Sigmoid colon (tissue), 6 donors: ENCODE measurements at regions not wholly inside any gene's neighbourhood (a gene's known extent, or its start where the extent isn't known, plus 50 kb on each side); places are given as distances from the start of the nearest gene placed in this dataset.

Experiments used
- DNase-seq: peaks from one replicate; pipeline ENCODE4 v3.0.0-alpha.2; 2019
- H3K27ac ChIP-seq, 4 donors: fragments of 200-600 bp; sonication (generic); one replicate each; pipeline ENCODE4 v1.5.1; 2016 to 2019; ENCODE audit warnings: mild to moderate bottlenecking in 1 of 4
- H3K27me3 ChIP-seq, 3 donors: fragments of 200-600 bp; sonication (generic); one replicate each; pipeline ENCODE4 v1.5.1; 2019; ENCODE audit warnings: mild to moderate bottlenecking in 1 of 3
- H3K36me3 ChIP-seq, 4 donors: fragments of 200-600 bp; sonication (generic); one replicate each; pipeline ENCODE4 v1.5.1; 2016 to 2019
- H3K4me1 ChIP-seq, 4 donors: fragments of 200-600 bp; sonication (generic); one replicate each; pipeline ENCODE4 v1.5.1; 2017 to 2019
- H3K4me3 ChIP-seq, 4 donors: fragments of 200-600 bp; sonication (generic); one replicate each; pipeline ENCODE4 v1.5.1; 2017 to 2019; ENCODE audit warnings: mild to moderate bottlenecking in 2 of 4, moderate library complexity in 1 of 4
- H3K9me3 ChIP-seq, 4 donors: fragments of 200-600 bp in 3 of 4; sonication (generic) in 3 of 4; one replicate each; pipeline versions ENCODE4 v1.5.1 to v1.6.1; 2013 to 2019
- EP300 ChIP-seq, 4 donors: sonication (generic); formaldehyde crosslinking; IDR thresholded peaks; one replicate each; pipeline ENCODE4 v1.6.1; 2017; ENCODE audit warnings: antibody characterized with exemption in 4 of 4
- POLR2A ChIP-seq, 2 donors: fragments of 450-650 bp; IDR thresholded peaks; one replicate each; pipeline ENCODE4 v1.6.1; 2016; ENCODE audit warnings: antibody characterized with exemption in 2 of 2, mild to moderate bottlenecking in 2 of 2, moderate library complexity in 2 of 2
- POLR2AphosphoS5 ChIP-seq, 4 donors: sonication (generic); formaldehyde crosslinking; IDR thresholded peaks; one replicate each; pipeline ENCODE4 v1.6.1; 2017; ENCODE audit warnings: antibody characterized with exemption in 4 of 4
- WGBS, 2 donors: extraction: QIAGEN DNeasy Blood & Tissue Kit; methylation state at CpG; one replicate each; pipeline ENCODE4 v1.1.7; 2013; 5-methylcytosine and 5-hydroxymethylcytosine counted together
- intact Hi-C: fragments of 100-400 bp; cut with DNase I; formaldehyde crosslinking; loops from one replicate; pipeline ENCODE4 v1.15.1; 2023
- TF ChIP-seq, protein P1 (sequence below), 4 experiments: fragments of 450-650 bp in 3 of 4; fragments of 200-600 bp in 1 of 4; IDR thresholded peaks; one replicate each; pipeline ENCODE4 v1.5.1; 2016 to 2019; ENCODE audit warnings: antibody characterized with exemption in 4 of 4, mild to moderate bottlenecking in 3 of 4, moderate library complexity in 2 of 4
- donor health status: healthy with polysubstance abuse.
- donor health status: healthy.

GRCh38 chr2:128447538-128447995 is 128.9 kb upstream of the HS6ST1 start:
- peaks cover 0 to 6% (median under 1%) of the 10 kb centered on the region in 4 donors for H3K4me1 ChIP-seq
- no peak overlapping the region for H3K4me3 ChIP-seq
- no peak overlapping the region for H3K27ac ChIP-seq
- no peaks in the 10 kb centered on the region for H3K9me3 ChIP-seq
- H3K36me3 ChIP-seq, result no peaks in the 10 kb centered on the region
- no peak for DNase-seq
- no peak for TF ChIP-seq POLR2AphosphoS5 (IDR thresholded peaks at IDR 0.05)
- TF ChIP-seq EP300 (IDR thresholded peaks at IDR 0.05), result no peak
- TF ChIP-seq, protein P1, sequence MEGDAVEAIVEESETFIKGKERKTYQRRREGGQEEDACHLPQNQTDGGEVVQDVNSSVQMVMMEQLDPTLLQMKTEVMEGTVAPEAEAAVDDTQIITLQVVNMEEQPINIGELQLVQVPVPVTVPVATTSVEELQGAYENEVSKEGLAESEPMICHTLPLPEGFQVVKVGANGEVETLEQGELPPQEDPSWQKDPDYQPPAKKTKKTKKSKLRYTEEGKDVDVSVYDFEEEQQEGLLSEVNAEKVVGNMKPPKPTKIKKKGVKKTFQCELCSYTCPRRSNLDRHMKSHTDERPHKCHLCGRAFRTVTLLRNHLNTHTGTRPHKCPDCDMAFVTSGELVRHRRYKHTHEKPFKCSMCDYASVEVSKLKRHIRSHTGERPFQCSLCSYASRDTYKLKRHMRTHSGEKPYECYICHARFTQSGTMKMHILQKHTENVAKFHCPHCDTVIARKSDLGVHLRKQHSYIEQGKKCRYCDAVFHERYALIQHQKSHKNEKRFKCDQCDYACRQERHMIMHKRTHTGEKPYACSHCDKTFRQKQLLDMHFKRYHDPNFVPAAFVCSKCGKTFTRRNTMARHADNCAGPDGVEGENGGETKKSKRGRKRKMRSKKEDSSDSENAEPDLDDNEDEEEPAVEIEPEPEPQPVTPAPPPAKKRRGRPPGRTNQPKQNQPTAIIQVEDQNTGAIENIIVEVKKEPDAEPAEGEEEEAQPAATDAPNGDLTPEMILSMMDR (IDR thresholded peaks at IDR 0.05), result no peak
- no peak for TF ChIP-seq POLR2A (IDR thresholded peaks at IDR 0.05)
- H3K27me3 ChIP-seq, result no peaks in the 10 kb centered on the region
- 84 to 91% methylated on average over 7 of the region's 7 CpGs for WGBS, 2 donors
- intact Hi-C loops, result no loop called here

GRCh38 chr2:128448331-128449225 is 129.9 kb upstream of the HS6ST1 start:
- DNase-seq, result peak; percentile 57

GRCh38 chr2:128449226-128450061 is 130.8 kb upstream of the HS6ST1 start:
- Histone ChIP-seq H3K27ac (no peak overlapping the region), H3K4me1 (no peaks in the 10 kb centered on the region), H3K36me3 (no peaks in the 10 kb centered on the region), H3K9me3 (peaks cover 0 to 1% (median 0%) of the 10 kb centered on the region in 4 donors), H3K4me3 (no peak overlapping the region), H3K27me3 (no peaks in the 10 kb centered on the region)
- DNase-seq, result peak; percentile 56
- intact Hi-C loops, result no loop called here
- WGBS, 2 donors, result 87% methylated on average over 24 of the region's 24 CpGs
- TF ChIP-seq POLR2A (IDR thresholded peaks at IDR 0.05) (no peak), POLR2AphosphoS5 (IDR thresholded peaks at IDR 0.05) (no peak), EP300 (IDR thresholded peaks at IDR 0.05) (no peak)
- TF ChIP-seq, protein P1 (IDR thresholded peaks at IDR 0.05), result no peak

More at GRCh38 chr2:128448331-128449225, 129.9 kb upstream of the HS6ST1 start:
- TF ChIP-seq POLR2A (IDR thresholded peaks at IDR 0.05) (no peak), EP300 (IDR thresholded peaks at IDR 0.05) (no peak), POLR2AphosphoS5 (IDR thresholded peaks at IDR 0.05) (no peak)
- TF ChIP-seq, protein P1 (IDR thresholded peaks at IDR 0.05), result no peak
- H3K9me3 ChIP-seq, result no peaks in the 10 kb centered on the region
- no peaks in the 10 kb centered on the region for H3K4me1 ChIP-seq
- no peaks in the 10 kb centered on the region for H3K36me3 ChIP-seq
- H3K27ac ChIP-seq, result no peak overlapping the region
- no peak overlapping the region for H3K4me3 ChIP-seq
- intact Hi-C loops, result no loop called here
- no peaks in the 10 kb centered on the region for H3K27me3 ChIP-seq
- 83 to 91% methylated on average over 13 of the region's 13 CpGs for WGBS, 2 donors

DNA sequence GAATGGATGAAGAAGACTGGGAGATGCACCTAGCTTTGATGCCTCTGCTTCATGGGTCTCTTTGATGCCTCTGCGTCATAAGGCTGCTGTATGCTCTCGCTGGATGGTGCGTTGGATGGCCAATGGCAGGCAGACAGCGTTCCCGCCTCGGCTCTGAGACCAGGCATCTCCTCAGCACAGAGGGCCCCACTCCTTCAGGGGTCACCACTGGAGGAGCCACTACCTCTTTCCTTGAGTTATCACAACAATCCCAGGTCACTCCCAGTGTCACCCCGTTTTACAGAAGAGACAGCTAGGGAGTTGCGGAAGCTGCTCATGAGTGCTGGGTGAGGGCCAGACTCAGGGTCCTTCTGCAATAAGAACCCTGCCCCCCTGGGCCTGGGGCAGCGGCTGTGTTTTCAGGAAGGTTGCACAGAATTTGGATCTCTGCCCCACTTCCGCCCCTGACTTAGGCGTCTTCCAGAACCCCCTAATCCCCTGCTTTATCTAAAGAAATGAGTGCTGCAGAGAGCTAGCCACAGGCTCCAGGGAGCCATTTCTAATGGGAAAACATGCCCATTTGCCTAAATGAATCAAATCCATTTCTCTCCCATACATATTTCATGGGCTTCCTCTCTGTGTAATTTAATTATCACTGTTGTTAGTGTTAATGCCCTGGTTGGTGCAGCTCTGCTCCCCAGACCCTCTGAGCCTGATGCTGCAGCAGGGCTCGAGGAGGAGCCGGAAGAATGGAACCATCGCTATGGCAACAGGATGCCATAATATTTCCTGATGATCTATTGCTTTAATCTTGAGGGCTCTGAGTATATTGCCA is 131.8 kb upstream of the HS6ST1 start:
- 85 to 86% methylated on average over 14 of the region's 14 CpGs for WGBS, 2 donors
- Histone ChIP-seq H3K27ac (no peak overlapping the region), H3K4me3 (no peak overlapping the region), H3K4me1 (no peaks in the 10 kb centered on the region), H3K9me3 (peaks cover 0 to 3% (median 0%) of the 10 kb centered on the region in 4 donors), H3K27me3 (no peaks in the 10 kb centered on the region), H3K36me3 (no peaks in the 10 kb centered on the region)
- intact Hi-C loops, result no loop called here
- no peak for TF ChIP-seq POLR2AphosphoS5 (IDR thresholded peaks at IDR 0.05)
- peak; percentile 48 for DNase-seq
